KOPT-K1 (cell line): ENCODE measurements at regions not wholly inside any gene's neighbourhood (a gene's known extent, or its start where the extent isn't known, plus 50 kb on each side); places are given as distances from the start of the nearest gene placed in this dataset.

ENCODE experiments used
- H3K27ac ChIP-seq: fragments of 200-600 bp; sonication (generic); 2 replicates; pipeline ENCODE4 v1.5.1; 2016; ENCODE audit warnings: antibody characterized with exemption, mild to moderate bottlenecking, low read depth, low read length; ENCODE audit not compliant: poor library complexity, severe bottlenecking
- H3K36me3 ChIP-seq: fragments of 200-600 bp; sonication (generic); 2 replicates; pipeline ENCODE4 v1.5.1; 2017; ENCODE audit warnings: antibody characterized with exemption, mild to moderate bottlenecking, low read length, moderate library complexity; ENCODE audit not compliant: insufficient read depth
- H3K9me3 ChIP-seq: fragments of 200-600 bp; sonication (generic); 2 replicates; pipeline ENCODE4 v1.5.1; 2017; ENCODE audit warnings: antibody characterized with exemption, low read length, mild to moderate bottlenecking; ENCODE audit not compliant: insufficient read depth, poor library complexity, severe bottlenecking

GRCh38 chr13:99828735-99829134 is 142.8 kb downstream of the ZIC5 start:
- Histone ChIP-seq H3K36me3 (no peaks in the 10 kb centered on the region), H3K27ac (no peak overlapping the region), H3K9me3 (no peaks in the 10 kb centered on the region)

- H3K36me3 ChIP-seq, result no peaks in the 10 kb centered on the region
- H3K9me3 ChIP-seq, result no peaks in the 10 kb centered on the region
- H3K27ac ChIP-seq, result no peak overlapping the region
Measured at GRCh38 chr13:99828123-99828522, 143.4 kb downstream of the ZIC5 start.

GRCh38 chr13:99827011-99827772 is 144.4 kb downstream of the ZIC5 start:
- H3K27ac ChIP-seq, result no peak overlapping the region
- H3K36me3 ChIP-seq, result no peaks in the 10 kb centered on the region
- H3K9me3 ChIP-seq, result no peaks in the 10 kb centered on the region

- Histone ChIP-seq H3K27ac (no peak overlapping the region), H3K9me3 (no peaks in the 10 kb centered on the region), H3K36me3 (no peaks in the 10 kb centered on the region)
Measured at GRCh38 chr13:99823961-99824360, 147.6 kb downstream of the ZIC5 start.

- no peaks in the 10 kb centered on the region for H3K36me3 ChIP-seq
- H3K27ac ChIP-seq, result no peak overlapping the region
- no peaks in the 10 kb centered on the region for H3K9me3 ChIP-seq
Measured at GRCh38 chr13:99822820-99823219, 148.7 kb downstream of the ZIC5 start.

- Histone ChIP-seq H3K27ac (no peak overlapping the region), H3K9me3 (no peaks in the 10 kb centered on the region), H3K36me3 (no peaks in the 10 kb centered on the region)
Measured at GRCh38 chr13:99821741-99822140, 149.8 kb downstream of the ZIC5 start.

- Histone ChIP-seq H3K36me3 (no peaks in the 10 kb centered on the region), H3K9me3 (no peaks in the 10 kb centered on the region), H3K27ac (no peak overlapping the region)
Measured at GRCh38 chr13:99819967-99820366, 151.6 kb downstream of the ZIC5 start.

GRCh38 chr13:99816321-99816720 is 155.2 kb downstream of the ZIC5 start:
- Histone ChIP-seq H3K9me3 (no peaks in the 10 kb centered on the region), H3K27ac (no peak overlapping the region), H3K36me3 (no peaks in the 10 kb centered on the region)

GRCh38 chr13:99813336-99814095 is 158.1 kb downstream of the ZIC5 start:
- Histone ChIP-seq H3K27ac (no peak overlapping the region), H3K36me3 (no peaks in the 10 kb centered on the region), H3K9me3 (no peaks in the 10 kb centered on the region)

- H3K36me3 ChIP-seq, result no peaks in the 10 kb centered on the region
- no peaks in the 10 kb centered on the region for H3K9me3 ChIP-seq
- no peak overlapping the region for H3K27ac ChIP-seq
Measured at GRCh38 chr13:99812625-99813024, 158.9 kb downstream of the ZIC5 start.

- no peak overlapping the region for H3K27ac ChIP-seq
- H3K36me3 ChIP-seq, result no peaks in the 10 kb centered on the region
- H3K9me3 ChIP-seq, result no peaks in the 10 kb centered on the region
Measured at GRCh38 chr13:99811067-99811700, 160.4 kb downstream of the ZIC5 start.

- no peaks in the 10 kb centered on the region for H3K9me3 ChIP-seq
- no peaks in the 10 kb centered on the region for H3K36me3 ChIP-seq
- no peak overlapping the region for H3K27ac ChIP-seq
Measured at GRCh38 chr13:99809926-99810325, 161.6 kb downstream of the ZIC5 start.

- H3K9me3 ChIP-seq, result no peaks in the 10 kb centered on the region
- no peak overlapping the region for H3K27ac ChIP-seq
- H3K36me3 ChIP-seq, result no peaks in the 10 kb centered on the region
Measured at GRCh38 chr13:99809496-99809895, 162.1 kb downstream of the ZIC5 start.

- H3K36me3 ChIP-seq, result no peaks in the 10 kb centered on the region
- no peak overlapping the region for H3K27ac ChIP-seq
- no peaks in the 10 kb centered on the region for H3K9me3 ChIP-seq
Measured at GRCh38 chr13:99808786-99809185, 162.8 kb downstream of the ZIC5 start.

- no peaks in the 10 kb centered on the region for H3K36me3 ChIP-seq
- no peaks in the 10 kb centered on the region for H3K9me3 ChIP-seq
- H3K27ac ChIP-seq, result no peak overlapping the region
Measured at GRCh38 chr13:99806671-99807070, 164.9 kb downstream of the ZIC5 start.
